ENCODE measurements at regions not wholly inside any gene's neighbourhood (a gene's known extent, or its start where the extent isn't known, plus 50 kb on each side); places are given as distances from the start of the nearest gene placed in this dataset.

DNA sequence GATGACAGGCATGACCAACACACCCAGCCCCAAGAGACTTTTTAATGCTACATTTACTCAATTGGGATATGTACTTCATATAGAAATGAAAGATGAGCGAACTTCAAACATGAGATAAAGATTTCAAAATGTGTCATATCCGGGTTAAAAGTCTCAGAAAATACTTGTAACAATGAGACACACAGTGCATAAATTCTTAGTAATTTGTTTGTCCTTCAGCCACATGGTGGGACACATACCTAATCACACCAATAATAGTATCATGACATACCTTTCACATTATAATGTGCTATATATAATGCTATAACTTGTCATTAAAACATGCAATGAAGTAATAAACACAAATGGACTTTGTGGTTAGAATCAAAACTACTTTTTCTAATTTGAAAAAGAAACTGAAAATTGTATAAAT is 204.7 kb upstream of the RFX3 start:
- H3K4me3 ChIP-seq (ENCODE audit: low read depth, poor library complexity, severe bottlenecking), result no peak overlapping the region
- WGBS, 2 donors, result 84 to 92% methylated on average over 2 of the region's 2 CpGs
- intact Hi-C loops (cut with DNase I; ENCODE audit: low total_unique reads), result no loop called here

DNA sequence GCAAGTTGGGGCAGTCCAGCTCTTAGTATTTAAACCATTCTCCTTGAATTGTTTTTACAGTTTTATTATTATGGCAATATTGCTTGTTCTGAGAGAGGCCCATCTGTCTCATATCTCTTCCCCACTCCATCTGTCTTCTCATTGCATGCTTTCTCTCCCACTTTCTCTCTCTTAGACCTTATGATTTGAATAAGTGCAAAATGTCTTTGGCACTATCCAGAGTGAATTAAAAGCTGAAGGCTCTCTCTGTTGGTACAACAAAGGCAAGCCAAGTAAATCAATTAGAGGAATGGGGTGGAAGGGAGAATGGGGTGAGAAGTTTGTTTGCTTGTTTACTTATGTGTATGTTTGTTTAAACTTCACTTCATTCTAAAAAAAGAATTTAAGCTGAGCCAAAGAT is 195.3 kb upstream of the RFX3 start:
- TF ChIP-seq POLR2A (IDR thresholded peaks at IDR 0.05), result no peak
- TF ChIP-seq, protein P1, sequence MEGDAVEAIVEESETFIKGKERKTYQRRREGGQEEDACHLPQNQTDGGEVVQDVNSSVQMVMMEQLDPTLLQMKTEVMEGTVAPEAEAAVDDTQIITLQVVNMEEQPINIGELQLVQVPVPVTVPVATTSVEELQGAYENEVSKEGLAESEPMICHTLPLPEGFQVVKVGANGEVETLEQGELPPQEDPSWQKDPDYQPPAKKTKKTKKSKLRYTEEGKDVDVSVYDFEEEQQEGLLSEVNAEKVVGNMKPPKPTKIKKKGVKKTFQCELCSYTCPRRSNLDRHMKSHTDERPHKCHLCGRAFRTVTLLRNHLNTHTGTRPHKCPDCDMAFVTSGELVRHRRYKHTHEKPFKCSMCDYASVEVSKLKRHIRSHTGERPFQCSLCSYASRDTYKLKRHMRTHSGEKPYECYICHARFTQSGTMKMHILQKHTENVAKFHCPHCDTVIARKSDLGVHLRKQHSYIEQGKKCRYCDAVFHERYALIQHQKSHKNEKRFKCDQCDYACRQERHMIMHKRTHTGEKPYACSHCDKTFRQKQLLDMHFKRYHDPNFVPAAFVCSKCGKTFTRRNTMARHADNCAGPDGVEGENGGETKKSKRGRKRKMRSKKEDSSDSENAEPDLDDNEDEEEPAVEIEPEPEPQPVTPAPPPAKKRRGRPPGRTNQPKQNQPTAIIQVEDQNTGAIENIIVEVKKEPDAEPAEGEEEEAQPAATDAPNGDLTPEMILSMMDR (IDR thresholded peaks at IDR 0.05), result no peak
- DNase-seq (ENCODE audit: low spot score in 2 of 2), result no peak
- intact Hi-C loops (cut with DNase I; ENCODE audit: low total_unique reads), result no loop called here
- no peak overlapping the region for H3K4me3 ChIP-seq (ENCODE audit: low read depth, poor library complexity, severe bottlenecking)

More for the DNA sequence above, 204.7 kb upstream of the RFX3 start:
- no peak for DNase-seq (ENCODE audit: low spot score in 2 of 2)
- TF ChIP-seq, protein P1 (IDR thresholded peaks at IDR 0.05), result no peak
- TF ChIP-seq POLR2A (IDR thresholded peaks at IDR 0.05), result no peak

DNA sequence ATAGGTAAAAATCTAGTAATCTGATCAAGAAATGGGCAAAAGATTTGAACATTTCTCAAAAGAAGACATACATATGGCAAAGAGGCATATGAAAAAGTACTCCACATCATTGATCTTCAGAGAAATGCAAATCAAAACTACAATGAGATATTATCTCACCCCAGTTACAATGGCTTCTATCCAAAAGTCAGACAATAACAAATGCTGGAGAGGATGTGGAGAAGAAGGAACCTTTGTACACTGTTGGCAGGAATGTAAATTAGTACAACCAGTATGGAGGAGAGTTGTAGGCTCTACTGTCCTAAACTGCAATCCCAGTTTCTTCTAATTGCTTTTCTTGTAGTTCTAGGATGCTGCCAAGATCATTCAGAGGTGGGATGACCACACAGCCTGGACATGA is 193.5 kb upstream of the RFX3 start:
- intact Hi-C loops (cut with DNase I; ENCODE audit: low total_unique reads), result no loop called here

DNA sequence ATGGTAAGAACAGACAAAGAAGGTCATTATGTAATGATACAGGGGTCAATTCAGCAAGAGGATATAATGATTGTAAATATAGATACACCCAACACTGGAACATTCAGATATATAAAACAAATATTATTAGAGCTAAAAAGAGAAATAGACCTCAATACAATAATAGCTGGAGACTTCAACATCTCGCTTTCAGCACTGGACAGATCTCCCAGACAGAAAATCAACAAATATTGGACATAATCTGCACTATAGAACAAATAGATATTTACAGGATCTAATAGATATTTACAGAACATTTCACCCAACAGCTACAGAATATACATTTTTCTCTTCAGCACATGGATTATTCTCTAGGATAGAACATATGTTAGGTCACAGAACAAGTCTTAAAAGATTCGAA is 190.6 kb upstream of the RFX3 start:
- TF ChIP-seq POLR2A (IDR thresholded peaks at IDR 0.05), result no peak
- TF ChIP-seq, protein P1 (IDR thresholded peaks at IDR 0.05), result no peak
- WGBS, 2 donors, result 63 to 77% methylated on average over 2 of the region's 2 CpGs
- H3K4me3 ChIP-seq (ENCODE audit: low read depth, poor library complexity, severe bottlenecking), result no peak overlapping the region
- intact Hi-C loops (cut with DNase I; ENCODE audit: low total_unique reads), result no loop called here
- DNase-seq (ENCODE audit: low spot score in 2 of 2), result no peak

More for the DNA sequence above, 193.5 kb upstream of the RFX3 start:
- no peak for DNase-seq (ENCODE audit: low spot score in 2 of 2)
- no peak overlapping the region for H3K4me3 ChIP-seq (ENCODE audit: low read depth, poor library complexity, severe bottlenecking)
- TF ChIP-seq, protein P1 (IDR thresholded peaks at IDR 0.05), result no peak
- no peak for TF ChIP-seq POLR2A (IDR thresholded peaks at IDR 0.05)

DNA sequence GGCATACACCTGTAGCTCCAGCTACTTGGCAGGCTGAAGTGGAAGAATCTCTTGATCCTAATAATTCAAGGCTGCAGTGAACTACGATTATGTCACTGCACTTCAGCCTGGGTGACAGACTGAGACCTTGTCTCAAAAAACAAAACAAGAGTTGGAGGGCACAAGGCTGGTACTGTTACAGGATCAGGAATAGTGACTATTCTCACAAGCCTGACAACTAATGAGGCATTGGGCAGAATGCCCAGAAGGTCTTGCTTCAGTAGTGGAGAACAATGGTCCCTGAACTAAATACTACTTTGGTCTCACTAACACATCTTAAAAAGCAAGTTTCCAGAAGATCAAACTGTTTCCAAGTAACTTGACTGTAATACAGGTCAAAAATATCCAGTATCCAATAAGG is 182.9 kb upstream of the RFX3 start:
- no peak for TF ChIP-seq POLR2A (IDR thresholded peaks at IDR 0.05)
- TF ChIP-seq, protein P1 (IDR thresholded peaks at IDR 0.05), result no peak
- no peak overlapping the region for H3K4me3 ChIP-seq (ENCODE audit: low read depth, poor library complexity, severe bottlenecking)
- intact Hi-C loops (cut with DNase I; ENCODE audit: low total_unique reads), result no loop called here
- no peak for DNase-seq (ENCODE audit: low spot score in 2 of 2)
- 63 to 77% methylated on average over 1 of the region's 1 CpG for WGBS, 2 donors

DNA sequence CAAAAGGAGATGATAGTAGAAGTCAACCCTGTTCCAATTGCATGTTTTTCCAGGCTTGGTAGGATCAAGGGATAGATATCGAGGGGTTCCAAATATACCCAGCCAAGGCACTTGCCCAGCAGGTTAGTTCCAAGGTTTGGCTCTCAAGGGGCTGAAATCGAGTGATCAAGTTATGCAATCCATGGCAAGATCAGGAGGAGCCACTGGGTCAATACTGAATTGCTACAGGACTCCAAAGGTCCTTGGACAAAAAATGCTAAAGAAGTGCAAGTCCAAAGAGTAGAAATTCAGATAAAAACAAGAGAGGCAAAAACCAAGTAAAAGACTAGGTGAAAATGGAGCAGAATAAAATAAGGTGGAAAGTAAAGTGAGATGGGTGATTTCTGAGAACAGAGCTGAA is 179.1 kb upstream of the RFX3 start:
- no peak overlapping the region for H3K4me3 ChIP-seq (ENCODE audit: low read depth, poor library complexity, severe bottlenecking)
- 77 to 81% methylated on average over 2 of the region's 2 CpGs for WGBS, 2 donors
- intact Hi-C loops (cut with DNase I; ENCODE audit: low total_unique reads), result no loop called here
- DNase-seq (ENCODE audit: low spot score in 2 of 2), result no peak
- TF ChIP-seq, protein P1 (IDR thresholded peaks at IDR 0.05), result no peak

All from lower leg skin (tissue), 4 donors.